Endothelial cell of umbilical vein (primary cell): ENCODE measurements at regions not wholly inside any gene's neighbourhood (a gene's known extent, or its start where the extent isn't known, plus 50 kb on each side); places are given as distances from the start of the nearest gene placed in this dataset.

Source experiments
- BruUV-seq: library from RNA; stranded (reverse); fragments of 400-500 nt; replicated peaks from 2 replicates; lab custom pipeline; 2021; lab: Mats Ljungman, UMichigan
- CTCF ChIA-PET: fragments of 300-600, 350-600 bp; sonication (Branson Sonifier 250); formaldehyde crosslinking; loops from one replicate; lab custom pipeline; 2021; ENCODE audit warnings: antibody characterized with exemption, inconsistent platforms; lab: Charles Lee
- POLR2A ChIA-PET: fragments of 300-600, 350-600 bp; sonication (Branson Sonifier 250); formaldehyde crosslinking; loops from one replicate; lab custom pipeline; 2021; ENCODE audit warnings: antibody characterized with exemption, inconsistent platforms; lab: Charles Lee
- DNase-seq: peaks from one replicate; pipeline ENCODE4 v3.0.0-alpha.2; 2011; ENCODE audit warnings: low read depth, low spot score
- FAIRE-seq: peaks from 2 replicates; lab custom pipeline; 2011; peaks lifted over from hg19 to GRCh38; lab: Jason Lieb, UNC
- H2AFZ ChIP-seq: 2 replicates; pipeline ENCODE4 v1.6.0; 2012; ENCODE audit warnings: low read depth, low read length, control low read depth, inconsistent platforms
- H3K27ac ChIP-seq: 2 replicates; pipeline ENCODE4 v1.5.1; 2011; ENCODE audit warnings: low read depth, mild to moderate bottlenecking, control low read depth, low read length, moderate library complexity; ENCODE audit not compliant: insufficient read depth
- H3K27me3 ChIP-seq, 2 experiments: 2 replicates each; pipeline versions ENCODE4 v1.6.0 to v1.6.1; 2011; ENCODE audit warnings: low read length in 2 of 2, mixed read lengths in 1 of 2; ENCODE audit not compliant: control insufficient read depth in 2 of 2, insufficient read depth in 2 of 2
- H3K36me3 ChIP-seq, 2 experiments: 2 replicates in 1 of 2; 3 replicates in 1 of 2; pipeline ENCODE4 v1.5.1; 2011; ENCODE audit warnings: low read length in 2 of 2, mild to moderate bottlenecking in 1 of 2, moderate library complexity in 1 of 2; ENCODE audit not compliant: control insufficient read depth in 2 of 2, insufficient read depth in 2 of 2; ENCODE audit errors: extremely low read depth in 1 of 2
- H3K4me1 ChIP-seq: 3 replicates; pipeline ENCODE4 v1.5.1; 2011; ENCODE audit warnings: mild to moderate bottlenecking, low read length; ENCODE audit not compliant: control insufficient read depth, insufficient read depth; ENCODE audit errors: extremely low read depth
- H3K4me2 ChIP-seq: 2 replicates; pipeline ENCODE4 v1.6.1; 2011; ENCODE audit warnings: low read length, control low read depth, mixed read lengths; ENCODE audit not compliant: insufficient read depth
- H3K4me3 ChIP-seq, 3 experiments: fragments of 200-600 bp in 1 of 3; sonication (generic), shearing (Covaris generic) in 1 of 3; replicated peaks in 1 of 3; 2 replicates each; pipeline ENCODE4 v1.5.1; 2011 to 2016; ENCODE audit warnings: control low read depth in 3 of 3, low read length in 3 of 3, mild to moderate bottlenecking in 2 of 3, inconsistent platforms in 1 of 3, low read depth in 1 of 3, moderate library complexity in 1 of 3; ENCODE audit not compliant: insufficient read depth in 1 of 3
- H3K79me2 ChIP-seq: 2 replicates; pipeline ENCODE4 v1.6.0; 2012; ENCODE audit warnings: low read length, inconsistent platforms; ENCODE audit not compliant: control insufficient read depth, insufficient read depth
- H3K9ac ChIP-seq: replicated peaks from 2 replicates; pipeline ENCODE3; 2011; ENCODE audit warnings: low read length, control low read depth; ENCODE audit not compliant: insufficient read depth; ENCODE audit errors: extremely low read depth
- H3K9me1 ChIP-seq: replicated peaks from 3 replicates; pipeline ENCODE4 v1.6.0; 2011; ENCODE audit warnings: mild to moderate bottlenecking, low read length; ENCODE audit not compliant: control insufficient read depth, insufficient read depth; ENCODE audit errors: extremely low read depth
- H3K9me3 ChIP-seq: replicated peaks from 2 replicates; pipeline ENCODE4 v1.5.1; 2012; ENCODE audit warnings: low read length, inconsistent platforms; ENCODE audit not compliant: control insufficient read depth, insufficient read depth
- H4K20me1 ChIP-seq: replicated peaks from 2 replicates; pipeline ENCODE3; 2011; ENCODE audit warnings: mild to moderate bottlenecking, low read length; ENCODE audit not compliant: control insufficient read depth, insufficient read depth; ENCODE audit errors: extremely low read depth
- EZH2 ChIP-seq: IDR thresholded peaks from 2 replicates; pipeline ENCODE4 v1.6.1; 2012; ENCODE audit warnings: borderline replicate concordance, low read depth, mild to moderate bottlenecking, moderate library complexity, low read length, inconsistent platforms; ENCODE audit not compliant: severe bottlenecking
- FOS ChIP-seq: IDR thresholded peaks from 2 replicates; pipeline ENCODE4 v1.6.1; 2011; ENCODE audit warnings: mild to moderate bottlenecking, low read length, moderate library complexity, borderline replicate concordance; ENCODE audit not compliant: insufficient read depth
- GATA2 ChIP-seq: IDR thresholded peaks from 2 replicates; pipeline ENCODE4 v1.7.0; 2011; ENCODE audit warnings: low read depth, mild to moderate bottlenecking, moderate library complexity, mixed read lengths, low read length; ENCODE audit not compliant: insufficient read length, insufficient read depth
- JUN ChIP-seq: IDR thresholded peaks from 2 replicates; pipeline ENCODE4 v1.6.1; 2011; ENCODE audit warnings: borderline replicate concordance, low read depth; ENCODE audit not compliant: insufficient read length, insufficient read depth
- MAX ChIP-seq: IDR thresholded peaks from 2 replicates; pipeline ENCODE4 v1.6.1; 2011; ENCODE audit not compliant: insufficient read depth, insufficient read length
- MYC ChIP-seq: IDR thresholded peaks from one replicate; pipeline ENCODE4 v1.6.1; 2011; ENCODE audit warnings: mild to moderate bottlenecking, low read depth, low read length
- POLR2A ChIP-seq: IDR thresholded peaks from 2 replicates; pipeline ENCODE4 v1.6.1; 2012; ENCODE audit warnings: low read depth, mild to moderate bottlenecking, control low read depth, low read length
- POLR2AphosphoS5 ChIP-seq: IDR thresholded peaks from 2 replicates; pipeline ENCODE4 v1.6.1; 2012; ENCODE audit warnings: low read depth, mild to moderate bottlenecking, control low read depth, low read length, moderate library complexity; ENCODE audit not compliant: insufficient read depth
- dilution Hi-C: fragments of 300-500 bp; cut with MboI; formaldehyde crosslinking; loops from one replicate; pipeline ENCODE4 v1.15.0; 2019; ENCODE audit warnings: low sequenced_read_pairs; ENCODE audit not compliant: extremely low pct_ligation_motif_present
- intact Hi-C: fragments of 100-400 bp; cut with micrococcal nuclease; formaldehyde crosslinking; loops from one replicate; pipeline ENCODE4 v1.10.0; 2022
- TF ChIP-seq, protein P1 (sequence below), 2 donors: IDR thresholded peaks; 1 replicate in 1 of 2; 2 replicates in 1 of 2; pipeline ENCODE4 v1.5.1; 2011; ENCODE audit warnings: low read length in 2 of 2, mild to moderate bottlenecking in 2 of 2, moderate library complexity in 2 of 2, control low read depth in 1 of 2, inconsistent platforms in 1 of 2, low read depth in 1 of 2; ENCODE audit not compliant: insufficient read depth in 1 of 2; ENCODE audit errors: extremely low read depth in 1 of 2

DNA sequence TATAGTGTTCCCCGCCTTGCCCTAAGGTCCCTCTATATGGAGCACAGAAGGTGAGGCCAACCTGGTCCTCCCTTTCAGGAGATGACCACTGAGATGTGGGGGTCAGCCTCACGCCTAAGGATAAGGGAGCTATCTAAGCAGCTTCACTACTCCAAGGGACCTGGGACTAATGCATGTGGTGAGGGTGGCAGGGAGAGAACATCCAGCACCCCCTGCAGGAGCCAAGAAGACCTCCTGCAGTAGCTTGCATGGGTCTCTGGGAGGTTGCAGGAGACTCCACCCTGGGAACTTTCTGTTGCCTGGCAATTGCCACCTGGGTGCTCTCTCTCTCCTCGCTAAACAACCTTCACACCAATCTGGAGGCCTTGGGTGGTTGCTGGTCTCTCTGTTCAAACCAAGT is 93.0 kb upstream of the KLHL29 start:
- intact Hi-C loops (no loop called here), dilution Hi-C loops (no loop called here)
- CTCF ChIA-PET = no interaction called here
- Histone ChIP-seq H3K4me1 (no peaks in the 10 kb centered on the region), H2AFZ (no peak overlapping the region), H3K36me3 (no peaks in the 10 kb centered on the region), H4K20me1 (no peaks in the 10 kb centered on the region), H3K4me2 (no peak overlapping the region), H3K4me3 (no peak overlapping the region), H3K9me1 (no peaks in the 10 kb centered on the region), H3K27ac (no peak overlapping the region), H3K79me2 (no peaks in the 10 kb centered on the region), H3K9me3 (no peaks in the 10 kb centered on the region), H3K9ac (no peak overlapping the region), H3K27me3 (no peaks in the 10 kb centered on the region)
- DNase-seq (no peak), FAIRE-seq (no peak)
- BruUV-seq = no TSS peak
- POLR2A ChIA-PET = no interaction called here
- TF ChIP-seq JUN = no peak
- TF ChIP-seq POLR2A = no peak
- no peak for TF ChIP-seq MYC
- TF ChIP-seq MAX = no peak
- no peak for TF ChIP-seq EZH2
- no peak for TF ChIP-seq GATA2
- TF ChIP-seq POLR2AphosphoS5 = no peak
- TF ChIP-seq, protein P1, sequence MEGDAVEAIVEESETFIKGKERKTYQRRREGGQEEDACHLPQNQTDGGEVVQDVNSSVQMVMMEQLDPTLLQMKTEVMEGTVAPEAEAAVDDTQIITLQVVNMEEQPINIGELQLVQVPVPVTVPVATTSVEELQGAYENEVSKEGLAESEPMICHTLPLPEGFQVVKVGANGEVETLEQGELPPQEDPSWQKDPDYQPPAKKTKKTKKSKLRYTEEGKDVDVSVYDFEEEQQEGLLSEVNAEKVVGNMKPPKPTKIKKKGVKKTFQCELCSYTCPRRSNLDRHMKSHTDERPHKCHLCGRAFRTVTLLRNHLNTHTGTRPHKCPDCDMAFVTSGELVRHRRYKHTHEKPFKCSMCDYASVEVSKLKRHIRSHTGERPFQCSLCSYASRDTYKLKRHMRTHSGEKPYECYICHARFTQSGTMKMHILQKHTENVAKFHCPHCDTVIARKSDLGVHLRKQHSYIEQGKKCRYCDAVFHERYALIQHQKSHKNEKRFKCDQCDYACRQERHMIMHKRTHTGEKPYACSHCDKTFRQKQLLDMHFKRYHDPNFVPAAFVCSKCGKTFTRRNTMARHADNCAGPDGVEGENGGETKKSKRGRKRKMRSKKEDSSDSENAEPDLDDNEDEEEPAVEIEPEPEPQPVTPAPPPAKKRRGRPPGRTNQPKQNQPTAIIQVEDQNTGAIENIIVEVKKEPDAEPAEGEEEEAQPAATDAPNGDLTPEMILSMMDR (IDR thresholded peaks at IDR 0.05; ENCODE audit: extremely low read depth in 1 of 2, insufficient read depth in 1 of 2, low read depth in 1 of 2, low read length in 2 of 2) = no peak
- no peak for TF ChIP-seq FOS
